Caco-2 (cell line): ENCODE measurements at regions not wholly inside any gene's neighbourhood (a gene's known extent, or its start where the extent isn't known, plus 50 kb on each side); places are given as distances from the start of the nearest gene placed in this dataset.

Experiments
- BruUV-seq: library from RNA; stranded (reverse); fragments of 400-500 nt; replicated peaks from 2 replicates; lab custom pipeline; 2021; lab: Mats Ljungman, UMichigan
- CTCF ChIA-PET: fragments of 300-600 bp; sonication (Branson Sonifier 250); formaldehyde crosslinking; loops from one replicate; lab custom pipeline; 2022; ENCODE audit warnings: antibody characterized with exemption; lab: Charles Lee
- POLR2A ChIA-PET: fragments of 300-600 bp; sonication (Branson Sonifier 250); formaldehyde crosslinking; loops from one replicate; lab custom pipeline; 2022; ENCODE audit warnings: antibody characterized with exemption; lab: Charles Lee
- DNase-seq, 2 experiments: peaks; one replicate each; pipeline versions ENCODE4 v3.0.0 to v3.0.0-alpha.2; 2020 to 2022
- H3K27me3 ChIP-seq: replicated peaks from 2 replicates; pipeline ENCODE4 v1.6.0; 2011; ENCODE audit warnings: low read length; ENCODE audit not compliant: control insufficient read depth, insufficient read depth
- H3K36me3 ChIP-seq: 2 replicates; pipeline ENCODE4 v1.5.1; 2011; ENCODE audit warnings: low read length; ENCODE audit not compliant: control insufficient read depth, insufficient read depth
- H3K4me1 ChIP-seq: fragments of 250-450 bp; sonication (Bioruptor Pico); 2 replicates; pipeline ENCODE4 v1.5.1; 2020; ENCODE audit warnings: mild to moderate bottlenecking
- H3K4me3 ChIP-seq: 2 replicates; pipeline ENCODE4 v1.5.1; 2011; ENCODE audit warnings: low read depth, mild to moderate bottlenecking, control low read depth, low read length
- H3K9me3 ChIP-seq: fragments of 250-450 bp; sonication (Bioruptor Pico); 2 replicates; pipeline ENCODE4 v1.5.1; 2020; ENCODE audit warnings: mild to moderate bottlenecking, moderate library complexity
- H3K27ac Mint-ChIP-seq: one replicate; pipeline ENCODE4 v1.8.0; 2022; ENCODE audit warnings: mixed read lengths; ENCODE audit not compliant: unreplicated experiment
- H3K27me3 Mint-ChIP-seq: one replicate; pipeline ENCODE4 v1.8.0; 2022; ENCODE audit warnings: mixed read lengths; ENCODE audit not compliant: insufficient read depth, unreplicated experiment
- H3K36me3 Mint-ChIP-seq: one replicate; pipeline ENCODE4 v1.8.0; 2022; ENCODE audit warnings: mild to moderate bottlenecking, mixed read lengths; ENCODE audit not compliant: insufficient read depth, unreplicated experiment
- H3K4me1 Mint-ChIP-seq: one replicate; pipeline ENCODE4 v1.8.0; 2022; ENCODE audit warnings: low read depth, mixed read lengths; ENCODE audit not compliant: unreplicated experiment
- H3K4me3 Mint-ChIP-seq: one replicate; pipeline ENCODE4 v1.8.0; 2022; ENCODE audit warnings: mild to moderate bottlenecking, moderate library complexity, mixed read lengths; ENCODE audit not compliant: unreplicated experiment
- H3K9me3 Mint-ChIP-seq: one replicate; pipeline ENCODE4 v1.8.0; 2022; ENCODE audit warnings: mixed read lengths; ENCODE audit not compliant: unreplicated experiment
- CTCF ChIP-seq, 2 experiments: fragments of 200-600 bp in 1 of 2; IDR thresholded peaks; 1 replicate in 1 of 2; 2 replicates in 1 of 2; pipeline versions ENCODE4 v1.5.1 to v1.8.0; 2011 to 2022; ENCODE audit warnings: antibody characterized with exemption in 1 of 2, control low read depth in 1 of 2, inconsistent platforms in 1 of 2, low read depth in 1 of 2, low read length in 1 of 2, mild to moderate bottlenecking in 1 of 2, moderate library complexity in 1 of 2; ENCODE audit not compliant: insufficient read depth in 1 of 2, severe bottlenecking in 1 of 2, unreplicated experiment in 1 of 2
- intact Hi-C: fragments of 100-400 bp; cut with micrococcal nuclease; formaldehyde crosslinking; loops from one replicate; pipeline ENCODE4 v1.10.0; 2022; ENCODE audit not compliant: unreplicated experiment

- no peaks in the 10 kb centered on the region for H3K36me3 Mint-ChIP-seq
- no peak for DNase-seq
- no peak overlapping the region for H3K4me3 ChIP-seq
- intact Hi-C loops = no loop called here
- no peaks in the 10 kb centered on the region for H3K4me1 Mint-ChIP-seq
- no peaks in the 10 kb centered on the region for H3K9me3 ChIP-seq
- H3K36me3 ChIP-seq = no peaks in the 10 kb centered on the region
- H3K27ac Mint-ChIP-seq = no peak overlapping the region
- H3K27me3 Mint-ChIP-seq = no peaks in the 10 kb centered on the region
- H3K4me1 ChIP-seq = no peaks in the 10 kb centered on the region
- H3K4me3 Mint-ChIP-seq = no peak overlapping the region
- H3K27me3 ChIP-seq = no peaks in the 10 kb centered on the region
- no peak for TF ChIP-seq CTCF (IDR thresholded peaks at IDR 0.05; ENCODE audit: insufficient read depth in 1 of 2, low read depth in 1 of 2, low read length in 1 of 2, severe bottlenecking in 1 of 2, unreplicated experiment in 1 of 2)
- H3K9me3 Mint-ChIP-seq = no peaks in the 10 kb centered on the region
- POLR2A ChIA-PET = no interaction called here
- CTCF ChIA-PET = no interaction called here
- no TSS peak for BruUV-seq
Measured at GRCh38 chr3:86723433-86723832, 267.5 kb downstream of the VGLL3 start.

- TF ChIP-seq CTCF (IDR thresholded peaks at IDR 0.05; ENCODE audit: insufficient read depth in 1 of 2, low read depth in 1 of 2, low read length in 1 of 2, severe bottlenecking in 1 of 2, unreplicated experiment in 1 of 2) = no peak
- intact Hi-C loops = no loop called here
- Mint-ChIP-seq H3K4me3 (no peak overlapping the region), H3K9me3 (peaks cover 18% of the 10 kb centered on the region), H3K27me3 (no peaks in the 10 kb centered on the region), H3K27ac (no peak overlapping the region), H3K4me1 (peaks cover 17% of the 10 kb centered on the region), H3K36me3 (no peaks in the 10 kb centered on the region)
- Histone ChIP-seq H3K27me3 (no peaks in the 10 kb centered on the region), H3K4me3 (no peak overlapping the region), H3K36me3 (no peaks in the 10 kb centered on the region), H3K9me3 (no peaks in the 10 kb centered on the region; the same call in 1 of the 2 replicates), H3K4me1 (peaks cover 12% of the 10 kb centered on the region; the same call in 1 of the 2 replicates)
- ChIA-PET POLR2A (no interaction called here), CTCF (no interaction called here)
- DNase-seq = no peak
- BruUV-seq = no TSS peak
Measured at GRCh38 chr3:86711634-86712033, 279.3 kb downstream of the VGLL3 start.

- H3K36me3 ChIP-seq = no peaks in the 10 kb centered on the region
- ChIA-PET POLR2A (no interaction called here), CTCF (no interaction called here)
- peaks cover 31% of the 10 kb centered on the region for H3K9me3 Mint-ChIP-seq
- no peaks in the 10 kb centered on the region for H3K27me3 Mint-ChIP-seq
- H3K9me3 ChIP-seq = no peaks in the 10 kb centered on the region; the same call in 1 of the 2 replicates
- H3K4me3 ChIP-seq = no peak overlapping the region
- no peak overlapping the region for H3K4me3 Mint-ChIP-seq
- no peak overlapping the region for H3K27ac Mint-ChIP-seq
- H3K27me3 ChIP-seq = no peaks in the 10 kb centered on the region
- no peak for DNase-seq
- H3K36me3 Mint-ChIP-seq = no peaks in the 10 kb centered on the region
- H3K4me1 Mint-ChIP-seq = peaks cover 17% of the 10 kb centered on the region
- intact Hi-C loops = no loop called here
- no TSS peak for BruUV-seq
- TF ChIP-seq CTCF (IDR thresholded peaks at IDR 0.05; ENCODE audit: insufficient read depth in 1 of 2, low read depth in 1 of 2, low read length in 1 of 2, severe bottlenecking in 1 of 2, unreplicated experiment in 1 of 2) = no peak
- H3K4me1 ChIP-seq = peaks cover 12% of the 10 kb centered on the region; the same call in 1 of the 2 replicates
Measured at GRCh38 chr3:86708893-86709292, 282.1 kb downstream of the VGLL3 start.
